ENCODE measurements at regions not wholly inside any gene's neighbourhood (a gene's known extent, or its start where the extent isn't known, plus 50 kb on each side); places are given as distances from the start of the nearest gene placed in this dataset.

GRCh38 chr2:57868619-57869139 is 177.9 kb upstream of the VRK2 start:
- H3K4me3 ChIP-seq (ENCODE audit: low read length) = no peak overlapping the region
- no peak overlapping the region for H3K9ac ChIP-seq (ENCODE audit: low read length)
- H3K79me2 ChIP-seq (ENCODE audit: low read length) = no peaks in the 10 kb centered on the region
- no peaks in the 10 kb centered on the region for H3K36me3 ChIP-seq (replicated peaks; ENCODE audit: insufficient read depth, low read length)
- H3K4me1 ChIP-seq (ENCODE audit: low read length) = no peaks in the 10 kb centered on the region
- H4K20me1 ChIP-seq (ENCODE audit: insufficient read depth, low read length) = no peaks in the 10 kb centered on the region
- DNase-seq = no peak
- no peak overlapping the region for H3K4me2 ChIP-seq (ENCODE audit: low read depth, low read length)
- no peak overlapping the region for H3K27ac ChIP-seq (ENCODE audit: low read length)
- no peak overlapping the region for H2AFZ ChIP-seq (ENCODE audit: low read length)
- H3F3A ChIP-seq (ENCODE audit: insufficient read depth, low read length) = no peaks in the 10 kb centered on the region
- no peaks in the 10 kb centered on the region for H3K9me3 ChIP-seq (replicated peaks; ENCODE audit: insufficient read depth, low read length)
- no peaks in the 10 kb centered on the region for H3K9me2 ChIP-seq (replicated peaks; ENCODE audit: insufficient read depth, low read length)
- H3K27me3 ChIP-seq (replicated peaks; ENCODE audit: insufficient read depth, low read length) = no peaks in the 10 kb centered on the region
- TF ChIP-seq EZH2phosphoT487 (IDR thresholded peaks at IDR 0.05; ENCODE audit: low read length) (no peak), CTCF (IDR thresholded peaks at IDR 0.05; ENCODE audit: low read length) (no peak), EZH2 (optimal IDR thresholded peaks at IDR 0.05; ENCODE audit: low read depth, low read length) (no peak)

- Histone ChIP-seq H3F3A (ENCODE audit: insufficient read depth, low read length) (no peaks in the 10 kb centered on the region), H3K4me2 (ENCODE audit: low read depth, low read length) (no peak overlapping the region), H3K9me2 (replicated peaks; ENCODE audit: insufficient read depth, low read length) (no peaks in the 10 kb centered on the region), H2AFZ (ENCODE audit: low read length) (no peak overlapping the region), H3K4me3 (ENCODE audit: low read length) (no peak overlapping the region), H3K27ac (ENCODE audit: low read length) (no peak overlapping the region), H4K20me1 (ENCODE audit: insufficient read depth, low read length) (no peaks in the 10 kb centered on the region), H3K4me1 (ENCODE audit: low read length) (no peaks in the 10 kb centered on the region), H3K27me3 (replicated peaks; ENCODE audit: insufficient read depth, low read length) (no peaks in the 10 kb centered on the region), H3K9ac (ENCODE audit: low read length) (no peak overlapping the region), H3K79me2 (ENCODE audit: low read length) (no peaks in the 10 kb centered on the region), H3K9me3 (replicated peaks; ENCODE audit: insufficient read depth, low read length) (no peaks in the 10 kb centered on the region), H3K36me3 (replicated peaks; ENCODE audit: insufficient read depth, low read length) (no peaks in the 10 kb centered on the region)
- TF ChIP-seq CTCF (IDR thresholded peaks at IDR 0.05; ENCODE audit: low read length) = no peak
- TF ChIP-seq EZH2phosphoT487 (IDR thresholded peaks at IDR 0.05; ENCODE audit: low read length) = no peak
- no peak for TF ChIP-seq EZH2 (optimal IDR thresholded peaks at IDR 0.05; ENCODE audit: low read depth, low read length)
- DNase-seq = no peak
Observed at GRCh38 chr2:57869758-57870344, 176.8 kb upstream of the VRK2 start.

- H3K9me3 ChIP-seq (replicated peaks; ENCODE audit: insufficient read depth, low read length) = no peaks in the 10 kb centered on the region
- H4K20me1 ChIP-seq (ENCODE audit: insufficient read depth, low read length) = no peaks in the 10 kb centered on the region
- no peak for DNase-seq
- H3K27ac ChIP-seq (ENCODE audit: low read length) = no peak overlapping the region
- TF ChIP-seq CTCF (IDR thresholded peaks at IDR 0.05; ENCODE audit: low read length) (no peak), EZH2 (optimal IDR thresholded peaks at IDR 0.05; ENCODE audit: low read depth, low read length) (no peak), EZH2phosphoT487 (IDR thresholded peaks at IDR 0.05; ENCODE audit: low read length) (no peak)
- no peaks in the 10 kb centered on the region for H3F3A ChIP-seq (ENCODE audit: insufficient read depth, low read length)
- H3K4me2 ChIP-seq (ENCODE audit: low read depth, low read length) = no peak overlapping the region
- no peak overlapping the region for H2AFZ ChIP-seq (ENCODE audit: low read length)
- H3K36me3 ChIP-seq (replicated peaks; ENCODE audit: insufficient read depth, low read length) = no peaks in the 10 kb centered on the region
- no peaks in the 10 kb centered on the region for H3K4me1 ChIP-seq (ENCODE audit: low read length)
- no peaks in the 10 kb centered on the region for H3K27me3 ChIP-seq (replicated peaks; ENCODE audit: insufficient read depth, low read length)
- no peak overlapping the region for H3K4me3 ChIP-seq (ENCODE audit: low read length)
- H3K79me2 ChIP-seq (ENCODE audit: low read length) = no peaks in the 10 kb centered on the region
- H3K9ac ChIP-seq (ENCODE audit: low read length) = no peak overlapping the region
- H3K9me2 ChIP-seq (replicated peaks; ENCODE audit: insufficient read depth, low read length) = no peaks in the 10 kb centered on the region
Observed at GRCh38 chr2:57876313-57876712, 170.3 kb upstream of the VRK2 start.
